ENCODE measurements at regions not wholly inside any gene's neighbourhood (a gene's known extent, or its start where the extent isn't known, plus 50 kb on each side); places are given as distances from the start of the nearest gene placed in this dataset.

DNA sequence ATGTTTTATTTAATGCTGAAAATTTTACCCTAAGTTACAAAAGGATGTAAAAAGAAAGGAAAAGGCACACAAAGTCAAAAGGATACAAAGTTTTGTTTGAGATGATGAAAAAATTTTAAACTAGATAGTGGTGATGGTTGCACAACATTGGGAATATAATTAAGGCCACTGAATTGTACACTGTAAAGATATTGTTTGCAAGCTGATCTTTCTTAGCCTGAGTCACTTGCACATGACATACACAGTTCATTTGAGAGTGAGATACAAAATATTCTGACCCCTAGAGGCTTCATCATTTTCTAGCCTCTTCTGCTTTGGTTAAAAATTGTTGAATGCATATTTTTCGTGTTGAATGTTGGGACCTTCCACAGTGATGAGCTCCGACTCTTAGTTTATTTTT, 462.6 kb downstream of the HDGFL1 start:
- TF ChIP-seq, protein P1, sequence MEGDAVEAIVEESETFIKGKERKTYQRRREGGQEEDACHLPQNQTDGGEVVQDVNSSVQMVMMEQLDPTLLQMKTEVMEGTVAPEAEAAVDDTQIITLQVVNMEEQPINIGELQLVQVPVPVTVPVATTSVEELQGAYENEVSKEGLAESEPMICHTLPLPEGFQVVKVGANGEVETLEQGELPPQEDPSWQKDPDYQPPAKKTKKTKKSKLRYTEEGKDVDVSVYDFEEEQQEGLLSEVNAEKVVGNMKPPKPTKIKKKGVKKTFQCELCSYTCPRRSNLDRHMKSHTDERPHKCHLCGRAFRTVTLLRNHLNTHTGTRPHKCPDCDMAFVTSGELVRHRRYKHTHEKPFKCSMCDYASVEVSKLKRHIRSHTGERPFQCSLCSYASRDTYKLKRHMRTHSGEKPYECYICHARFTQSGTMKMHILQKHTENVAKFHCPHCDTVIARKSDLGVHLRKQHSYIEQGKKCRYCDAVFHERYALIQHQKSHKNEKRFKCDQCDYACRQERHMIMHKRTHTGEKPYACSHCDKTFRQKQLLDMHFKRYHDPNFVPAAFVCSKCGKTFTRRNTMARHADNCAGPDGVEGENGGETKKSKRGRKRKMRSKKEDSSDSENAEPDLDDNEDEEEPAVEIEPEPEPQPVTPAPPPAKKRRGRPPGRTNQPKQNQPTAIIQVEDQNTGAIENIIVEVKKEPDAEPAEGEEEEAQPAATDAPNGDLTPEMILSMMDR (conservative IDR thresholded peaks at IDR 0.05; ENCODE audit: low read length) = no peak
- no peak overlapping the region for H3K4me3 ChIP-seq (ENCODE audit: low read length)
- peak; percentile 5 for DNase-seq (ENCODE audit: low read depth)

DNA sequence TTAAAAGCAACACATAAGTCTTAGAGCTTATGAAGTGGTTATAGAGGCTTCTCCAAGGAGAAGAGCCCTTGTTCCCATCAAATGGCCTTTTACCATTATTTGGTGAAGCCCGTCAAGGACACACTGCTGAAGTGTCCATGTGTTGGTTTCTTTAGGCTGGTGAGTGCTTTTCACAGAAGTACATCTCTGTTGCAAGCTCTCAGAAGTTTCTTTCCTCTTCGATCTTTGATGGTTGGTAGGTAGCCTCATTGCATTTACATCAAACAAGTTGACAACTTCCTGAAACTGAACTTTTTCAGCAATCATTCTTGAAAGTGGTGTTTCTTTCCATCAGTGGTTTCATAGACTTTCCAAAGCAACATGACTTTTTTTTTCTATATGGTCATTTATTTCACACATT, 465.6 kb downstream of the HDGFL1 start:
- TF ChIP-seq, protein P1 (conservative IDR thresholded peaks at IDR 0.05; ENCODE audit: low read length) = no peak
- no peak overlapping the region for H3K4me3 ChIP-seq (ENCODE audit: low read length)
- DNase-seq (ENCODE audit: low read depth) = no peak

DNA sequence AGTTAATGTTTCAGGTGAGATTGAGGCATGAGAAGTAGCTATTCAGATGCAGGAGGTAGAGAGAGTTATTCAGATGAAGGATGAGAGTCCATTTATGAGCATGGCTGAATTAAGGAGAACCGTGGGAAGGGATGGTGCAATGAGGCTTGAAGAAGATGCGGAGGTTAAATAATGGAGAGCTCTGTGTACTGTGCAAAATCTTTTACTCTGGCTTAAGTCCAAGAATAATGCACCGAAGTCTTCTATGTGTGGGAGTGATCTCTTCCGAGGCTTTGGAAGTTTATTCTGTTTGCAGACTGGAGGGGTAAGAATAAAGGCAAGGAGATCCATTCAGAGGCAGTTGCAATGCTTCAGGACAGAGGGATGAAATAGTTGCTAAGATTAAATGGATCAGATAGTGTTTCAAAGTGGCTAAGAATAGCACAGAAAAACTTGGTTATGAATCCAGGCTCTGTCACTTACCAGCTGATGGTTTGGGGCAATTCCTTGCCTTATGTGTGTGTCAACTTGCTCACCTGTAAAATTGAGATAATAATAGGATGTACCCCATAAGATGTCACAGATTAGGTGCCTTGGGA, 467.1 kb downstream of the HDGFL1 start:
- no peak for DNase-seq (ENCODE audit: low read depth)
- no peak overlapping the region for H3K4me3 ChIP-seq (ENCODE audit: low read length)
- TF ChIP-seq, protein P1 (conservative IDR thresholded peaks at IDR 0.05; ENCODE audit: low read length) = no peak

DNA sequence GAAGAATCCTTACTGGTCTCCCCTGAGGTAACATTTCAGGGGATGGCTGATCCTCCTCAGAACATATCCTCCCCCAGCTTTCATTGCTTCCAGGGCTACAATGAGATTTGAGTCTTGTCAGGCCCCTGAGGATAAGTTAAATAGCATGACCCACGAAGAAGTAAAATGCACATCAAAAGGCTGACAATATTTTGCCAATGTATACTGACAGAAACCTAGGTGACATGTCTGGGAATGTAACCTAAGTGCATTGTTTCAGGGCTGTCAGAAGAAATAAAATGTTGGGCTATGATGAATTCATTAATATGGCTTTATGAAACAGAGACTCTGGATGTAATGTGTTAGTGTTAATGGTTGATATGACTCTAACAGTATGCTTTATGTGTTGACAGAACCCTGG, 471.5 kb downstream of the HDGFL1 start:
- TF ChIP-seq, protein P1 (conservative IDR thresholded peaks at IDR 0.05; ENCODE audit: low read length) = no peak
- DNase-seq (ENCODE audit: low read depth) = no peak
- H3K4me3 ChIP-seq (ENCODE audit: low read length) = no peak overlapping the region

DNA sequence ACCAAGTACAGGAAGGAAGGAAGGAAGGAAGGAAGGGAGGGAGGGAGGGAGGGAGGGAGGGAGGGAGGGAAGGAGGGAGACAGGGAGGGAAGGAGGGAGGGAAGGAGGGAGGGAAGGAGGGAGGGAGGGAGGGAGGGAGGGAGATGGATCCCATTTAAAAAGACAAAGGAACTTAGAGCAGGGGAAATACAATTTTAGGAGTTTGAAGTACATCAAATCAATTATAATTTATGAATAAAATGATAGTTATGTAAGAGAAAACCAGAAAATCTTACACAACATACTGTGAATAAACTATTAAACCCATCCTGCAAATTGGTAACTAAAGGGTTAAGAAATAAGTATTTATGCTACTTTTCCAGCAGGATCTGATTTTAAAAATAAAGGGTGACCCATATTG, 475.9 kb downstream of the HDGFL1 start:
- DNase-seq (ENCODE audit: low read depth) = no peak
- no peak overlapping the region for H3K4me3 ChIP-seq (ENCODE audit: low read length)
- TF ChIP-seq, protein P1 (conservative IDR thresholded peaks at IDR 0.05; ENCODE audit: low read length) = no peak

- TF ChIP-seq, protein P1 (conservative IDR thresholded peaks at IDR 0.05; ENCODE audit: low read length) = no peak
- DNase-seq (ENCODE audit: low read depth) = no peak
- no peak overlapping the region for H3K4me3 ChIP-seq (ENCODE audit: low read length)
Measured at GRCh38 chr6:23055523-23055922, 486.2 kb downstream of the HDGFL1 start.

GRCh38 chr6:23073821-23074220, 504.5 kb downstream of the HDGFL1 start:
- no peak overlapping the region for H3K4me3 ChIP-seq (ENCODE audit: low read length)
- DNase-seq (ENCODE audit: low read depth) = no peak
- TF ChIP-seq, protein P1 (conservative IDR thresholded peaks at IDR 0.05; ENCODE audit: low read length) = no peak
